Smooth muscle cell (in vitro differentiated cells): ENCODE measurements at regions not wholly inside any gene's neighbourhood (a gene's known extent, or its start where the extent isn't known, plus 50 kb on each side); places are given as distances from the start of the nearest gene placed in this dataset.

Experiments
- DNase-seq: peaks from one replicate; lab custom pipeline; 2025; ENCODE audit not compliant: unreplicated experiment; lab: John Stamatoyannopoulos, UW
- H2AFZ ChIP-seq: fragments of 200-600 bp; sonication (generic); 2 replicates; pipeline ENCODE4 v1.6.0; 2016; ENCODE audit warnings: antibody characterized with exemption, low read depth, mild to moderate bottlenecking
- H3F3A ChIP-seq: fragments of 200-600 bp; sonication (generic); 2 replicates; pipeline ENCODE4 v1.6.0; 2017; ENCODE audit warnings: antibody characterized with exemption, low read depth
- H3K27ac ChIP-seq: fragments of 200-600 bp; sonication (generic); 2 replicates; pipeline ENCODE4 v1.5.1; 2016; ENCODE audit warnings: low read depth, mild to moderate bottlenecking
- H3K27me3 ChIP-seq: fragments of 200-600 bp; sonication (generic); 2 replicates; pipeline ENCODE4 v1.6.1; 2016; ENCODE audit warnings: low read depth, mild to moderate bottlenecking
- H3K36me3 ChIP-seq: fragments of 200-600 bp; sonication (generic); 2 replicates; pipeline ENCODE4 v1.5.1; 2016; ENCODE audit warnings: low read depth
- H3K4me1 ChIP-seq: fragments of 200-600 bp; sonication (generic); 2 replicates; pipeline ENCODE4 v1.5.1; 2016; ENCODE audit warnings: low read depth
- H3K4me2 ChIP-seq: fragments of 200-600 bp; sonication (generic); 2 replicates; pipeline ENCODE4 v1.6.0; 2016; ENCODE audit warnings: mild to moderate bottlenecking
- H3K4me3 ChIP-seq: fragments of 200-600 bp; sonication (generic); 2 replicates; pipeline ENCODE4 v1.5.1; 2016; ENCODE audit warnings: mild to moderate bottlenecking
- H3K79me2 ChIP-seq: fragments of 200-600 bp; sonication (generic); 2 replicates; pipeline ENCODE4 v1.6.0; 2016; ENCODE audit warnings: low read depth, mild to moderate bottlenecking
- H3K9ac ChIP-seq: fragments of 200-600 bp; sonication (generic); 2 replicates; pipeline ENCODE4 v1.6.0; 2016; ENCODE audit warnings: low read depth
- H3K9me3 ChIP-seq: fragments of 200-600 bp; sonication (generic); replicated peaks from 2 replicates; pipeline ENCODE4 v1.5.1; 2016; ENCODE audit warnings: low read depth
- H4K20me1 ChIP-seq: fragments of 200-600 bp; sonication (generic); 2 replicates; pipeline ENCODE4 v1.6.0; 2016; ENCODE audit warnings: low read depth
- WGBS: methylation state at CpG from one replicate; pipeline ENCODE4 v1.1.7; 2016; ENCODE audit warnings: low lambda C conversion rate; 5-methylcytosine and 5-hydroxymethylcytosine counted together
- TF ChIP-seq, protein P1 (sequence below): fragments of 200-600 bp; sonication (generic); IDR thresholded peaks from 2 replicates; pipeline ENCODE4 v1.5.1; 2017; ENCODE audit warnings: borderline replicate concordance, mild to moderate bottlenecking, antibody characterized with exemption; ENCODE audit not compliant: insufficient read depth, poor library complexity, severe bottlenecking

DNA sequence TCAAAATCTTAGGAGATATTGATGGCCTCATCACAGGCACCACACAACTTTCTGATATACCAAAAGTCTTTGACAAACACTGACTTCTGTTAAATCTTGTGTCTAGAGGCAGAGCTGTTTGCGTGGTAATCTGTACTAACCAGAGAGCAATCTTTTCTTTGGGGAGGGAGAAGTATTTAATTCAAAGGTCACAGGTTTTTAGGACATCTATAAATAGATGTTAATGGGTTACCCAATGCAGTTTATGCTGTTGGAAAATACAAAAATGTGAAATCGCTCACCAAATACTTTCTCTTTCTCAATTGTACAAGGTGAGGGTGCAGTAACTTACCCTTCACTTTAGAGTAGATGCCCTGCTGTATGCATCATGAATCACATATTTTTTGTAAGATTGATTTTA is 510.5 kb downstream of the NSUN3 start:
- 87% methylated on average over 2 of the region's 2 CpGs for WGBS
- Histone ChIP-seq H3K4me1 (no peaks in the 10 kb centered on the region), H3K4me3 (no peak overlapping the region), H3K4me2 (no peak overlapping the region), H4K20me1 (no peaks in the 10 kb centered on the region), H3F3A (no peaks in the 10 kb centered on the region), H3K79me2 (no peaks in the 10 kb centered on the region), H2AFZ (no peak overlapping the region), H3K27me3 (no peaks in the 10 kb centered on the region), H3K9me3 (no peaks in the 10 kb centered on the region), H3K36me3 (no peaks in the 10 kb centered on the region), H3K9ac (no peak overlapping the region), H3K27ac (no peak overlapping the region)
- TF ChIP-seq, protein P1, sequence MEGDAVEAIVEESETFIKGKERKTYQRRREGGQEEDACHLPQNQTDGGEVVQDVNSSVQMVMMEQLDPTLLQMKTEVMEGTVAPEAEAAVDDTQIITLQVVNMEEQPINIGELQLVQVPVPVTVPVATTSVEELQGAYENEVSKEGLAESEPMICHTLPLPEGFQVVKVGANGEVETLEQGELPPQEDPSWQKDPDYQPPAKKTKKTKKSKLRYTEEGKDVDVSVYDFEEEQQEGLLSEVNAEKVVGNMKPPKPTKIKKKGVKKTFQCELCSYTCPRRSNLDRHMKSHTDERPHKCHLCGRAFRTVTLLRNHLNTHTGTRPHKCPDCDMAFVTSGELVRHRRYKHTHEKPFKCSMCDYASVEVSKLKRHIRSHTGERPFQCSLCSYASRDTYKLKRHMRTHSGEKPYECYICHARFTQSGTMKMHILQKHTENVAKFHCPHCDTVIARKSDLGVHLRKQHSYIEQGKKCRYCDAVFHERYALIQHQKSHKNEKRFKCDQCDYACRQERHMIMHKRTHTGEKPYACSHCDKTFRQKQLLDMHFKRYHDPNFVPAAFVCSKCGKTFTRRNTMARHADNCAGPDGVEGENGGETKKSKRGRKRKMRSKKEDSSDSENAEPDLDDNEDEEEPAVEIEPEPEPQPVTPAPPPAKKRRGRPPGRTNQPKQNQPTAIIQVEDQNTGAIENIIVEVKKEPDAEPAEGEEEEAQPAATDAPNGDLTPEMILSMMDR, result no peak
- DNase-seq, result no peak

DNA sequence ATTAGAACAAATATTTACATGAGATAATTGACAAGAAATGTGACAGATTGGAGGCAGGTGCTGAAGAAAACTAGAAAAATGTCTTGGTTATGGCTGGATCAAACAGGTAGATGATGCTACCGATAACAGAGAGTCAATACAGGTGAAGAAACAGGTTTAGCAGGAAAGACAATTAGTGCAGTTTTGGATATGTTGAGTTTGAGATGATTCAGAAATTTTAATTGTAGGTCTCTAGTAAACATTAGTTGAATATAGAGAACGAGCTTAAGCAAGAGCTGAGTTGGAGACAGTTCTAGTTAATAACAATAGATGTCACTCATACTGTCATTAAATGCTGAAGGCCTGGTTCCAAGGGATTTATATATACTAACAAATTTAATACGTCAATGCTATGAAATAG is 524.4 kb downstream of the NSUN3 start:
- Histone ChIP-seq H4K20me1 (no peaks in the 10 kb centered on the region), H3K79me2 (no peaks in the 10 kb centered on the region), H3K4me3 (no peak overlapping the region), H3F3A (no peaks in the 10 kb centered on the region), H3K27ac (no peak overlapping the region), H3K9ac (no peak overlapping the region), H3K27me3 (no peaks in the 10 kb centered on the region), H2AFZ (no peak overlapping the region), H3K4me1 (no peaks in the 10 kb centered on the region), H3K4me2 (no peak overlapping the region), H3K36me3 (no peaks in the 10 kb centered on the region), H3K9me3 (no peaks in the 10 kb centered on the region)
- TF ChIP-seq, protein P1, result no peak
- 80% methylated on average over 3 of the region's 3 CpGs for WGBS
- DNase-seq, result no peak

DNA sequence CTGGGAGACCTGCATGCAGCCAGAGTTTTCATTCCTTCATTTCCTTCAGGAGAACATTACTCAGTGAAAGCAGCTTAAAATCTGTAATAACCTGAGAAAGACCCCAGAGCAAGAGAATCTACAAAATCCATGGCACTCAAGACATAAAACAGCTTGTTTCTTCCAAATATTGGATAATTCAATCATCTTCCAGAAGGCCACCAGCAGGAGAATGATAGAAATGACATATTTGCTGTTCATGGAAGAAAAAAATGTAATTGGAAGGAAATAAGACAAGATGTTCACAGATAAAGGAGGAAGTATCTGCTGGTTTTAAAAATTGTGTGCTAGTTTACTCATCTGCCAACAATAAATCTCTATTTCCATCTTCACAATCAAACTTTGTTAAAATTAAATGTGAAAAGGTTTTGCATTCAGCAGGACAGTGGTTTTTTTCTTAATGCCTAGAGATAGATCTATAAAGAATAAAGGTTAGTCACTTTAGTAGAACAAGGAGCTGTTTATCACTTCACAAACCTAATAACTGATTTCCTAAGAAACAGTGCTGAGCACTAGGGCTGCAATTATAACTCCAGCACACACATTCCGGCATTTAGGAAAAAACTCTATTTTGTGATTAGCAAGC is 530.8 kb downstream of the NSUN3 start:
- Histone ChIP-seq H3K27ac (no peak overlapping the region), H3K4me3 (no peak overlapping the region), H3K79me2 (no peaks in the 10 kb centered on the region), H3K36me3 (no peaks in the 10 kb centered on the region), H3K4me1 (no peaks in the 10 kb centered on the region), H3K9me3 (no peaks in the 10 kb centered on the region), H3K4me2 (no peak overlapping the region), H3K27me3 (no peaks in the 10 kb centered on the region), H3K9ac (no peak overlapping the region), H4K20me1 (no peaks in the 10 kb centered on the region), H2AFZ (no peak overlapping the region), H3F3A (no peaks in the 10 kb centered on the region)
- WGBS, result 96% methylated on average over 1 of the region's 1 CpG
- TF ChIP-seq, protein P1, result no peak
- DNase-seq, result no peak

DNA sequence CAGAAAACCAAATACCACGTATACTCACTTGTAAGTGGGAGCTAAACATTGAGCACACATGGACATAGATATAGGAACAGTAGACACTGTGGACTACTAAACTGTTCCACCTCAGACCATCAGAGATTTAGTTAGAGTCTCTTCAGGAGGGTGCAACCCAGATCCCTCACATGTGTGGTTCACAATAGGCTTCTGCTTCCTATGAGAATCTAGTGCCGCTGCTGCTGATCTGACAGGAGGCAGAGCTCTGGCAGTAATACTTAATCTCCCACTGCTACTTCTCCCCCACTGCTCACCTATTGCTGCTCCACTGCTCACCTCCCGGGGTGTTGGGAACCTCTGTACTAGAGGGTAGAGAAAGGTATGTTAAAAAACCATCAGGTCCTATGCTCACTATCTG is 533.3 kb downstream of the NSUN3 start:
- TF ChIP-seq, protein P1, result no peak
- Histone ChIP-seq H3K4me1 (no peaks in the 10 kb centered on the region), H4K20me1 (no peaks in the 10 kb centered on the region), H3K79me2 (no peaks in the 10 kb centered on the region), H3K9ac (no peak overlapping the region), H3F3A (no peaks in the 10 kb centered on the region), H3K4me2 (no peak overlapping the region), H2AFZ (no peak overlapping the region), H3K4me3 (no peak overlapping the region), H3K27ac (no peak overlapping the region), H3K36me3 (no peaks in the 10 kb centered on the region), H3K9me3 (no peaks in the 10 kb centered on the region), H3K27me3 (no peaks in the 10 kb centered on the region)
- WGBS, result 90% methylated on average over 3 of the region's 3 CpGs
- no peak for DNase-seq
